ENCODE measurements at regions not wholly inside any gene's neighbourhood (a gene's known extent, or its start where the extent isn't known, plus 50 kb on each side); places are given as distances from the start of the nearest gene placed in this dataset.

- Histone ChIP-seq H3K4ac (ENCODE audit: low read depth, low read length) (no peak overlapping the region), H3K23ac (ENCODE audit: insufficient read length, low read depth, low read length) (no peak overlapping the region), H3K23me2 (ENCODE audit: insufficient read length, low read depth, low read length, poor library complexity, severe bottlenecking) (no peaks in the 10 kb centered on the region), H3K79me1 (ENCODE audit: insufficient read depth, low read depth, low read length, poor library complexity, severe bottlenecking) (no peaks in the 10 kb centered on the region), H3T11ph (ENCODE audit: low read length) (no peak overlapping the region), H2BK12ac (ENCODE audit: insufficient read length, low read depth, low read length) (no peak overlapping the region), H2AFZ (ENCODE audit: low read length) (no peak overlapping the region), H3K4me1 (ENCODE audit: insufficient read depth, low read length) (0 out of 2 replicates have a peak, but pooled peaks cover 8% of the 10 kb centered on the region), H2AK5ac (ENCODE audit: insufficient read length, low read length) (no peak overlapping the region), H3K9ac (ENCODE audit: extremely low read depth, insufficient read length, low read length) (no peak overlapping the region), H3K27ac (ENCODE audit: insufficient read length, low read depth, low read length) (no peak overlapping the region), H2BK20ac (ENCODE audit: low read depth, low read length, poor library complexity, severe bottlenecking) (no peak overlapping the region), H3K9me3 (ENCODE audit: control insufficient read depth, low read depth, low read length) (no peaks in the 10 kb centered on the region), H3K18ac (ENCODE audit: insufficient read length, low read depth, low read length) (no peak overlapping the region), H3K56ac (ENCODE audit: insufficient read length, low read depth, low read length) (no peak overlapping the region), H4K91ac (ENCODE audit: insufficient read length, low read depth, low read length) (no peak overlapping the region), H3K27me3 (ENCODE audit: insufficient read depth, low read length) (no peaks in the 10 kb centered on the region), H2BK5ac (ENCODE audit: insufficient read length, low read length) (no peak overlapping the region), H3K4me2 (ENCODE audit: insufficient read depth, insufficient read length, low read length) (no peak overlapping the region), H2BK120ac (ENCODE audit: low read depth, low read length, poor library complexity, severe bottlenecking) (no peak overlapping the region), H3K14ac (ENCODE audit: insufficient read depth, low read length) (no peak overlapping the region), H3K79me2 (ENCODE audit: insufficient read depth, low read length) (no peaks in the 10 kb centered on the region), H4K8ac (replicated peaks; ENCODE audit: insufficient read length, low read depth, low read length) (no peak overlapping the region), H2BK15ac (ENCODE audit: low read depth, low read length) (no peak overlapping the region), H4K20me1 (ENCODE audit: control insufficient read depth, insufficient read depth, insufficient read length) (no peaks in the 10 kb centered on the region), H4K5ac (ENCODE audit: insufficient read length, low read depth, low read length) (no peak overlapping the region)
- WGBS (ENCODE audit: extremely low coverage, insufficient read length, low lambda C conversion rate): no CpG with 5 or more reads among the region's 4 CpGs
- Mint-ChIP-seq H3K4me1 (peaks cover 5 to 13% of the 10 kb centered on the region in 2 experiments), H3K36me3 (ENCODE audit: insufficient read depth in 1 of 3, low read depth in 3 of 3) (no peaks in the 10 kb centered on the region; a peak in 1 of 7 replicates), H3K4me3 (no peak overlapping the region), H3K9me3 (no peaks in the 10 kb centered on the region), H3K27me3 (ENCODE audit: low read depth) (no peaks in the 10 kb centered on the region), H3K27ac (no peak overlapping the region)
- TF ChIP-seq, protein P1, sequence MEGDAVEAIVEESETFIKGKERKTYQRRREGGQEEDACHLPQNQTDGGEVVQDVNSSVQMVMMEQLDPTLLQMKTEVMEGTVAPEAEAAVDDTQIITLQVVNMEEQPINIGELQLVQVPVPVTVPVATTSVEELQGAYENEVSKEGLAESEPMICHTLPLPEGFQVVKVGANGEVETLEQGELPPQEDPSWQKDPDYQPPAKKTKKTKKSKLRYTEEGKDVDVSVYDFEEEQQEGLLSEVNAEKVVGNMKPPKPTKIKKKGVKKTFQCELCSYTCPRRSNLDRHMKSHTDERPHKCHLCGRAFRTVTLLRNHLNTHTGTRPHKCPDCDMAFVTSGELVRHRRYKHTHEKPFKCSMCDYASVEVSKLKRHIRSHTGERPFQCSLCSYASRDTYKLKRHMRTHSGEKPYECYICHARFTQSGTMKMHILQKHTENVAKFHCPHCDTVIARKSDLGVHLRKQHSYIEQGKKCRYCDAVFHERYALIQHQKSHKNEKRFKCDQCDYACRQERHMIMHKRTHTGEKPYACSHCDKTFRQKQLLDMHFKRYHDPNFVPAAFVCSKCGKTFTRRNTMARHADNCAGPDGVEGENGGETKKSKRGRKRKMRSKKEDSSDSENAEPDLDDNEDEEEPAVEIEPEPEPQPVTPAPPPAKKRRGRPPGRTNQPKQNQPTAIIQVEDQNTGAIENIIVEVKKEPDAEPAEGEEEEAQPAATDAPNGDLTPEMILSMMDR (conservative IDR thresholded peaks at IDR 0.05): no peak
- DNase-seq: no peak
Measured at GRCh38 chr13:34346626-34347025, 528.7 kb downstream of the RFC3 start.

All from H9 (cell line).